Adrenal gland (tissue), 5 donors: ENCODE measurements at regions not wholly inside any gene's neighbourhood (a gene's known extent, or its start where the extent isn't known, plus 50 kb on each side); places are given as distances from the start of the nearest gene placed in this dataset.

Source experiments
- POLR2A ChIP-seq, 2 donors: fragments of 450-650 bp; IDR thresholded peaks; one replicate each; pipeline ENCODE4 v1.6.1; 2017; ENCODE audit warnings: antibody characterized with exemption in 2 of 2, mild to moderate bottlenecking in 2 of 2, moderate library complexity in 1 of 2
- TF ChIP-seq, protein P1 (sequence below), 6 experiments: fragments of 450-650 bp in 4 of 6; fragments of 200-600 bp in 2 of 6; sonication (generic) in 1 of 6; IDR thresholded peaks; 1 replicate in 5 of 6; 2 replicates in 1 of 6; pipeline versions ENCODE4 v1.5.1 to v1.8.0; 2016 to 2021; ENCODE audit warnings: antibody characterized with exemption in 6 of 6, mild to moderate bottlenecking in 2 of 6, moderate library complexity in 1 of 6
- donor health status: DM: no; HTN: no; CAD: no.

DNA sequence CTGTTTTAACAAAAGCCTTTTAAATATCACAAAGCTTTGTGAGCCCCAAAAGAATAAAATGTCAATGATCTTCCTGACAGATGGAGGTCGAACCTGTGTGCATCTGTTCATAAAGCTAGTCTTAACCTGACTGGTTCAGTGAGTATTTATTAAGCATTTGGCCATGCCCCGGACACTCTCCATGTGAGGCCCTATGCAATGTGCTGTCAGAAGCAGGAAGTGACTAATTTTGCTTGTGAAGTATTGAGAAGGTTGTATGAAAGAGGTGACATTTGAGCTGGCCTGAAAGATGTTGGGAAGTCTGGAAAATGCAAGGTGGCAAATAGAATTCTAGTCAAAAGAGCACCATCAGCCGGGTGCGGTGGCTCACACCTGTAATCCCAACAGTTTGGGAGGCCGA lies 171.4 kb downstream of the MSL3 start:
- TF ChIP-seq, protein P1, sequence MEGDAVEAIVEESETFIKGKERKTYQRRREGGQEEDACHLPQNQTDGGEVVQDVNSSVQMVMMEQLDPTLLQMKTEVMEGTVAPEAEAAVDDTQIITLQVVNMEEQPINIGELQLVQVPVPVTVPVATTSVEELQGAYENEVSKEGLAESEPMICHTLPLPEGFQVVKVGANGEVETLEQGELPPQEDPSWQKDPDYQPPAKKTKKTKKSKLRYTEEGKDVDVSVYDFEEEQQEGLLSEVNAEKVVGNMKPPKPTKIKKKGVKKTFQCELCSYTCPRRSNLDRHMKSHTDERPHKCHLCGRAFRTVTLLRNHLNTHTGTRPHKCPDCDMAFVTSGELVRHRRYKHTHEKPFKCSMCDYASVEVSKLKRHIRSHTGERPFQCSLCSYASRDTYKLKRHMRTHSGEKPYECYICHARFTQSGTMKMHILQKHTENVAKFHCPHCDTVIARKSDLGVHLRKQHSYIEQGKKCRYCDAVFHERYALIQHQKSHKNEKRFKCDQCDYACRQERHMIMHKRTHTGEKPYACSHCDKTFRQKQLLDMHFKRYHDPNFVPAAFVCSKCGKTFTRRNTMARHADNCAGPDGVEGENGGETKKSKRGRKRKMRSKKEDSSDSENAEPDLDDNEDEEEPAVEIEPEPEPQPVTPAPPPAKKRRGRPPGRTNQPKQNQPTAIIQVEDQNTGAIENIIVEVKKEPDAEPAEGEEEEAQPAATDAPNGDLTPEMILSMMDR (IDR thresholded peaks at IDR 0.05) = no peak
- no peak for TF ChIP-seq POLR2A (IDR thresholded peaks at IDR 0.05)
